HEK293 (cell line): ENCODE measurements at regions not wholly inside any gene's neighbourhood (a gene's known extent, or its start where the extent isn't known, plus 50 kb on each side); places are given as distances from the start of the nearest gene placed in this dataset.

Experiments used
- CTCF ChIA-PET: fragments of 350-600 bp; formaldehyde crosslinking; extraction: SDS; loops from one replicate; lab custom pipeline; 2021; ENCODE audit warnings: antibody characterized with exemption; lab: Yijun Ruan, JAX
- POLR2A ChIA-PET: fragments of 300-600 bp; formaldehyde crosslinking; extraction: SDS; loops from one replicate; lab custom pipeline; 2020; ENCODE audit warnings: antibody characterized with exemption, inconsistent platforms; lab: Yijun Ruan, JAX
- H3K27ac ChIP-seq: fragments of 200-500 bp; sonication (Bioruptor generic); 2 replicates; pipeline ENCODE4 v1.5.1; 2014; ENCODE audit warnings: low read depth, low read length, control low read depth, inconsistent platforms; ENCODE audit errors: extremely low read depth
- H3K36me3 ChIP-seq, 2 experiments: fragments of 200-500 bp in 1 of 2; sonication (Bioruptor generic) in 1 of 2; 1 replicate in 1 of 2; 2 replicates in 1 of 2; pipeline ENCODE4 v1.5.1; 2014 to 2017; ENCODE audit warnings: inconsistent platforms in 2 of 2, low read length in 2 of 2; ENCODE audit not compliant: control insufficient read depth in 2 of 2, insufficient read depth in 1 of 2
- H3K4me1 ChIP-seq: fragments of 200-500 bp; sonication (Bioruptor generic); 2 replicates; pipeline ENCODE4 v1.5.1; 2014; ENCODE audit warnings: mild to moderate bottlenecking, low read length, inconsistent platforms; ENCODE audit not compliant: control insufficient read depth, insufficient read depth
- H3K4me3 ChIP-seq: 2 replicates; pipeline ENCODE4 v1.5.1; 2011; ENCODE audit warnings: low read depth, mild to moderate bottlenecking, control low read depth, low read length, moderate library complexity
- H3K9me3 ChIP-seq: fragments of 200-500 bp; sonication (Bioruptor generic); 2 replicates; pipeline ENCODE4 v1.5.1; 2014; ENCODE audit warnings: low read depth, low read length, inconsistent platforms; ENCODE audit not compliant: control insufficient read depth, insufficient read depth
- ATF2 ChIP-seq: fragments of 450-650 bp; formaldehyde crosslinking; IDR thresholded peaks from 2 replicates; pipeline ENCODE4 v1.5.1; 2016; ENCODE audit warnings: missing biosample characterization, missing genetic modification characterization, low read depth
- MYNN ChIP-seq: fragments of 450-650 bp; formaldehyde crosslinking; IDR thresholded peaks from 2 replicates; pipeline ENCODE4 v1.5.1; 2016; ENCODE audit warnings: missing biosample characterization, missing genetic modification characterization, borderline replicate concordance
- PRDM10 ChIP-seq: fragments of 450-650 bp; formaldehyde crosslinking; IDR thresholded peaks from 2 replicates; pipeline ENCODE4 v1.5.1; 2016; ENCODE audit warnings: missing biosample characterization, missing genetic modification characterization
- PRDM2 ChIP-seq: fragments of 450-650 bp; formaldehyde crosslinking; IDR thresholded peaks from 2 replicates; pipeline ENCODE4 v1.5.1; 2016; ENCODE audit warnings: missing biosample characterization, missing genetic modification characterization, borderline replicate concordance
- REPIN1 ChIP-seq: fragments of 450-650 bp; formaldehyde crosslinking; IDR thresholded peaks from 2 replicates; pipeline ENCODE4 v1.5.1; 2017; ENCODE audit warnings: missing biosample characterization, missing genetic modification characterization, low read depth
- SALL2 ChIP-seq: fragments of 450-650 bp; formaldehyde crosslinking; IDR thresholded peaks from 2 replicates; pipeline ENCODE4 v1.5.0; 2017; ENCODE audit warnings: missing biosample characterization, mild to moderate bottlenecking, missing genetic modification characterization, borderline replicate concordance
- ZBTB44 ChIP-seq: fragments of 450-650 bp; IDR thresholded peaks from 2 replicates; pipeline ENCODE4 v1.5.1; 2018; ENCODE audit warnings: missing biosample characterization, mild to moderate bottlenecking, missing genetic modification characterization
- ZNF112 ChIP-seq: fragments of 450-650 bp; formaldehyde crosslinking; IDR thresholded peaks from 2 replicates; pipeline ENCODE4 v1.5.0; 2017; ENCODE audit warnings: missing biosample characterization, missing genetic modification characterization
- ZNF133 ChIP-seq: fragments of 450-650 bp; formaldehyde crosslinking; IDR thresholded peaks from 2 replicates; pipeline ENCODE4 v1.5.1; 2016; ENCODE audit warnings: missing biosample characterization, missing genetic modification characterization
- ZNF169 ChIP-seq: fragments of 450-650 bp; formaldehyde crosslinking; IDR thresholded peaks from 2 replicates; pipeline ENCODE4 v1.5.1; 2016; ENCODE audit warnings: missing biosample characterization, missing genetic modification characterization
- ZNF221 ChIP-seq: fragments of 450-650 bp; formaldehyde crosslinking; IDR thresholded peaks from 2 replicates; pipeline ENCODE4 v1.5.1; 2017; ENCODE audit warnings: missing biosample characterization, missing genetic modification characterization, borderline replicate concordance
- ZNF23 ChIP-seq: fragments of 450-650 bp; formaldehyde crosslinking; IDR thresholded peaks from 2 replicates; pipeline ENCODE4 v1.5.1; 2016; ENCODE audit warnings: missing biosample characterization, missing genetic modification characterization, borderline replicate concordance
- ZNF239 ChIP-seq: fragments of 450-650 bp; formaldehyde crosslinking; IDR thresholded peaks from 2 replicates; pipeline ENCODE4 v1.5.1; 2016; ENCODE audit warnings: missing biosample characterization, missing genetic modification characterization
- ZNF335 ChIP-seq: fragments of 450-650 bp; formaldehyde crosslinking; conservative IDR thresholded peaks from 2 replicates; pipeline ENCODE4 v1.5.1; 2016; ENCODE audit warnings: missing biosample characterization, missing genetic modification characterization
- ZNF521 ChIP-seq: fragments of 450-650 bp; formaldehyde crosslinking; IDR thresholded peaks from 2 replicates; pipeline ENCODE4 v1.5.1; 2017; ENCODE audit warnings: missing biosample characterization, mild to moderate bottlenecking, missing genetic modification characterization
- ZNF561 ChIP-seq: fragments of 450-650 bp; IDR thresholded peaks from 2 replicates; pipeline ENCODE4 v1.5.1; 2018; ENCODE audit warnings: missing biosample characterization, missing genetic modification characterization, borderline replicate concordance
- ZNF785 ChIP-seq: fragments of 450-650 bp; formaldehyde crosslinking; IDR thresholded peaks from 2 replicates; pipeline ENCODE4 v1.5.1; 2016; ENCODE audit warnings: missing biosample characterization, missing genetic modification characterization
- ZSCAN23 ChIP-seq: fragments of 450-650 bp; formaldehyde crosslinking; IDR thresholded peaks from 2 replicates; pipeline ENCODE4 v1.5.1; 2016; ENCODE audit warnings: missing biosample characterization, missing genetic modification characterization
- TF ChIP-seq, protein P1 (sequence below): fragments of 450-650 bp; formaldehyde crosslinking; IDR thresholded peaks from 2 replicates; pipeline ENCODE4 v1.5.1; 2016; ENCODE audit warnings: missing biosample characterization, missing genetic modification characterization
- TF ChIP-seq, protein P2 (sequence below): fragments of 450-650 bp; formaldehyde crosslinking; conservative IDR thresholded peaks from 2 replicates; pipeline ENCODE4 v1.5.1; 2016; ENCODE audit warnings: low read depth, missing biosample characterization, missing genetic modification characterization

DNA sequence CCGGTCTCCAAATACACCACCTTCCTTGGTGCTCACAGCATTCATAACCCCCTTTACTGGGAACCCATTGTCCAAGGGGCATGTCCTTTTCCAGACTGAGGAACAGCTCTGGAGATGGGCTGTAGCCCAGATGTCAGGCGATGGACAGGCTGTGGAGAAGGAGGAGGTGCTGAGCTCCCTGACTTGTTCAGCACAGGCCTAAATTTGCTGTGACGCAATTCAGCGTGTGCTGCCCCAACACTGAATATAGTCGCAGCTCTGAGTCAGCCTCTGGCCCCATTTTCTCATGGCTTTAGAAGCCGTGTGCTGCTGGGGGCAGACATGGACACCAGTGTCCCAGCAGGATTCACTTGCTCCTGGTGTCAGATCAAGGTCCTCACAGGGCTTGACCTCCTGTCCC is 269.1 kb downstream of the EMP1 start:
- H3K36me3 ChIP-seq: no peaks in the 10 kb centered on the region
- TF ChIP-seq ZNF112 (tag by site-specific recombination) (no peak), PRDM10 (tag by site-specific recombination) (no peak), ZNF561 (no peak), ZBTB44 (no peak), ZNF785 (tag by site-specific recombination) (no peak), ZNF169 (no peak), ZNF521 (no peak), ZNF335 (tag by site-specific recombination) (no peak), SALL2 (no peak), REPIN1 (tag by site-specific recombination) (no peak), ATF2 (tag by site-specific recombination) (no peak), MYNN (no peak), ZNF23 (tag by site-specific recombination) (no peak), PRDM2 (no peak), ZNF221 (tag by site-specific recombination) (no peak), ZNF133 (no peak), ZSCAN23 (tag by site-specific recombination) (no peak), ZNF239 (tag by site-specific recombination) (no peak)
- TF ChIP-seq, protein P1, sequence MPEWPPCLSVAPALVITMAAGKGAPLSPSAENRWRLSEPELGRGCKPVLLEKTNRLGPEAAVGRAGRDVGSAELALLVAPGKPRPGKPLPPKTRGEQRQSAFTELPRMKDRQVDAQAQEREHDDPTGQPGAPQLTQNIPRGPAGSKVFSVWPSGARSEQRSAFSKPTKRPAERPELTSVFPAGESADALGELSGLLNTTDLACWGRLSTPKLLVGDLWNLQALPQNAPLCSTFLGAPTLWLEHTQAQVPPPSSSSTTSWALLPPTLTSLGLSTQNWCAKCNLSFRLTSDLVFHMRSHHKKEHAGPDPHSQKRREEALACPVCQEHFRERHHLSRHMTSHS: no peak
- TF ChIP-seq, protein P2, sequence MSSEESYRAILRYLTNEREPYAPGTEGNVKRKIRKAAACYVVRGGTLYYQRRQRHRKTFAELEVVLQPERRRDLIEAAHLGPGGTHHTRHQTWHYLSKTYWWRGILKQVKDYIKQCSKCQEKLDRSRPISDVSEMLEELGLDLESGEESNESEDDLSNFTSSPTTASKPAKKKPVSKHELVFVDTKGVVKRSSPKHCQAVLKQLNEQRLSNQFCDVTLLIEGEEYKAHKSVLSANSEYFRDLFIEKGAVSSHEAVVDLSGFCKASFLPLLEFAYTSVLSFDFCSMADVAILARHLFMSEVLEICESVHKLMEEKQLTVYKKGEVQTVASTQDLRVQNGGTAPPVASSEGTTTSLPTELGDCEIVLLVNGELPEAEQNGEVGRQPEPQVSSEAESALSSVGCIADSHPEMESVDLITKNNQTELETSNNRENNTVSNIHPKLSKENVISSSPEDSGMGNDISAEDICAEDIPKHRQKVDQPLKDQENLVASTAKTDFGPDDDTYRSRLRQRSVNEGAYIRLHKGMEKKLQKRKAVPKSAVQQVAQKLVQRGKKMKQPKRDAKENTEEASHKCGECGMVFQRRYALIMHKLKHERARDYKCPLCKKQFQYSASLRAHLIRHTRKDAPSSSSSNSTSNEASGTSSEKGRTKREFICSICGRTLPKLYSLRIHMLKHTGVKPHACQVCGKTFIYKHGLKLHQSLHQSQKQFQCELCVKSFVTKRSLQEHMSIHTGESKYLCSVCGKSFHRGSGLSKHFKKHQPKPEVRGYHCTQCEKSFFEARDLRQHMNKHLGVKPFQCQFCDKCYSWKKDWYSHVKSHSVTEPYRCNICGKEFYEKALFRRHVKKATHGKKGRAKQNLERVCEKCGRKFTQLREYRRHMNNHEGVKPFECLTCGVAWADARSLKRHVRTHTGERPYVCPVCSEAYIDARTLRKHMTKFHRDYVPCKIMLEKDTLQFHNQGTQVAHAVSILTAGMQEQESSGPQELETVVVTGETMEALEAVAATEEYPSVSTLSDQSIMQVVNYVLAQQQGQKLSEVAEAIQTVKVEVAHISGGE (tag by site-specific recombination): no peak
- no peaks in the 10 kb centered on the region for H3K4me1 ChIP-seq
- H3K4me3 ChIP-seq: no peak overlapping the region
- CTCF ChIA-PET: no interaction called here
- no peak overlapping the region for H3K27ac ChIP-seq
- H3K9me3 ChIP-seq: no peaks in the 10 kb centered on the region
- POLR2A ChIA-PET: no interaction called here
